ENCODE measurements at regions not wholly inside any gene's neighbourhood (a gene's known extent, or its start where the extent isn't known, plus 50 kb on each side); places are given as distances from the start of the nearest gene placed in this dataset.

GRCh38 chr10:2246747-2247146 lies 509.4 kb upstream of the ADARB2 start:
- Mint-ChIP-seq H3K27ac (no peak overlapping the region), H3K36me3 (no peaks in the 10 kb centered on the region), H3K9me3 (peaks cover 6% of the 10 kb centered on the region), H3K4me1 (no peaks in the 10 kb centered on the region), H3K4me3 (no peak overlapping the region), H3K27me3 (no peaks in the 10 kb centered on the region)
- no peak for DNase-seq
- CTCF ChIA-PET = no interaction called here

GRCh38 chr10:2245580-2245979 lies 508.3 kb upstream of the ADARB2 start:
- Mint-ChIP-seq H3K36me3 (no peaks in the 10 kb centered on the region), H3K27ac (no peak overlapping the region), H3K4me1 (no peaks in the 10 kb centered on the region), H3K27me3 (no peaks in the 10 kb centered on the region), H3K4me3 (no peak overlapping the region), H3K9me3 (peaks cover 6% of the 10 kb centered on the region)
- DNase-seq = no peak
- CTCF ChIA-PET = no interaction called here

- CTCF ChIA-PET = no interaction called here
- no peaks in the 10 kb centered on the region for H3K27me3 Mint-ChIP-seq
These were observed 507.1 kb upstream of the ADARB2 start for GRCh38 chr10:2244471-2244870.

DNA sequence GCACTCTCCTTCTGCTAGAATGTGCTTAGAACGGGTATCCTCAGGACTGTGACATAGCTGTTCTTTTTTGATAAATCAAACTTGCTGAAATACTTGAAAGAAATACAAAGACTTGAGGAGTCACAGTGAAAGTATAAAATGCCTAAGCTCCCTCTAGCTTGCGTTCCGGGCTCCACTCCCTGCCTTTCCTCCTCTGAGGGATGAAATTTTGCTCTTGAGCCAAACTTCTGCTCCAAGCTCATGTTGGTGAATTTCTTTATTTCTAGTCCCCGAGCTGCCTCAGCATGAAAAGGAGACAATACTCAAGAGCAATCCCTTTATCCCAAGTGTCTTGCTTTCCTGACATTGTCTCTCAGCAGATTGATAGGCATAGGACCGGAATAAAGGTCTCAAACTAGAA lies 499.6 kb upstream of the ADARB2 start:
- Mint-ChIP-seq H3K36me3 (no peaks in the 10 kb centered on the region), H3K4me3 (no peak overlapping the region), H3K4me1 (no peaks in the 10 kb centered on the region), H3K9me3 (no peaks in the 10 kb centered on the region), H3K27me3 (no peaks in the 10 kb centered on the region), H3K27ac (no peak overlapping the region)
- CTCF ChIA-PET = no interaction called here
- no peak for DNase-seq

More at GRCh38 chr10:2244471-2244870, 507.1 kb upstream of the ADARB2 start:
- Mint-ChIP-seq H3K27ac (no peak overlapping the region), H3K9me3 (peaks cover 6% of the 10 kb centered on the region), H3K36me3 (no peaks in the 10 kb centered on the region), H3K4me3 (no peak overlapping the region), H3K4me1 (no peaks in the 10 kb centered on the region)
- DNase-seq = no peak

- no peak for DNase-seq
- Mint-ChIP-seq H3K9me3 (no peaks in the 10 kb centered on the region), H3K4me1 (no peaks in the 10 kb centered on the region), H3K27me3 (no peaks in the 10 kb centered on the region), H3K27ac (no peak overlapping the region), H3K36me3 (no peaks in the 10 kb centered on the region), H3K4me3 (no peak overlapping the region)
- CTCF ChIA-PET = no interaction called here
These were observed 495.2 kb upstream of the ADARB2 start for GRCh38 chr10:2232479-2232878.

GRCh38 chr10:2230478-2230877 lies 493.2 kb upstream of the ADARB2 start:
- no peak overlapping the region for H3K27ac Mint-ChIP-seq
- H3K4me1 Mint-ChIP-seq = no peaks in the 10 kb centered on the region
- CTCF ChIA-PET = no interaction called here
- no peaks in the 10 kb centered on the region for H3K9me3 Mint-ChIP-seq
- H3K36me3 Mint-ChIP-seq = no peaks in the 10 kb centered on the region
- no peaks in the 10 kb centered on the region for H3K27me3 Mint-ChIP-seq
- DNase-seq = no peak
- no peak overlapping the region for H3K4me3 Mint-ChIP-seq

- no peaks in the 10 kb centered on the region for H3K36me3 Mint-ChIP-seq
- DNase-seq = no peak
- H3K9me3 Mint-ChIP-seq = no peaks in the 10 kb centered on the region
- no peak overlapping the region for H3K27ac Mint-ChIP-seq
- no peaks in the 10 kb centered on the region for H3K27me3 Mint-ChIP-seq
- no peak overlapping the region for H3K4me3 Mint-ChIP-seq
- no peaks in the 10 kb centered on the region for H3K4me1 Mint-ChIP-seq
- CTCF ChIA-PET = no interaction called here
These were observed 491.1 kb upstream of the ADARB2 start for GRCh38 chr10:2228320-2228901.

DNA sequence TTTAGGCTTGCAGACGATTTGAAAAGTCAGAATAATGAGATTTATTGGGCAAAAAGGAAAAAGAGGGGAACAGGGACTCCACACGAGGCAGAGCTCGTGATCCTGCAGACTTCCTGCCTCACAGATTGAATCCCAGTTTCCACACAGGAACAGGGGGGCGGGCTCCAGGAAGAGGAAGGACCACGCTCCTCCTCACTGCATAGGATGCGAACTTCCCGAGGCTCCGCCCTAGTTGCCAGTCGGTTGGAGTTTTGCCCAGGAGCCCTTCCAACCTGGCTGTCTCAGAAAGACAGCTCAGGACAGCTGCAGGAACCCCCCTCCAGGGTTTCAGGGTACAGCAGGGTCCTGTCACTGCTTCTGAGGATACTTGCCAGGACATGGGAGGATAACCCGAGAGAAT lies 488.3 kb upstream of the ADARB2 start:
- no peak for DNase-seq
- Mint-ChIP-seq H3K9me3 (no peaks in the 10 kb centered on the region), H3K36me3 (no peaks in the 10 kb centered on the region), H3K4me1 (no peaks in the 10 kb centered on the region), H3K4me3 (no peak overlapping the region), H3K27ac (no peak overlapping the region), H3K27me3 (no peaks in the 10 kb centered on the region)
- CTCF ChIA-PET = no interaction called here

DNA sequence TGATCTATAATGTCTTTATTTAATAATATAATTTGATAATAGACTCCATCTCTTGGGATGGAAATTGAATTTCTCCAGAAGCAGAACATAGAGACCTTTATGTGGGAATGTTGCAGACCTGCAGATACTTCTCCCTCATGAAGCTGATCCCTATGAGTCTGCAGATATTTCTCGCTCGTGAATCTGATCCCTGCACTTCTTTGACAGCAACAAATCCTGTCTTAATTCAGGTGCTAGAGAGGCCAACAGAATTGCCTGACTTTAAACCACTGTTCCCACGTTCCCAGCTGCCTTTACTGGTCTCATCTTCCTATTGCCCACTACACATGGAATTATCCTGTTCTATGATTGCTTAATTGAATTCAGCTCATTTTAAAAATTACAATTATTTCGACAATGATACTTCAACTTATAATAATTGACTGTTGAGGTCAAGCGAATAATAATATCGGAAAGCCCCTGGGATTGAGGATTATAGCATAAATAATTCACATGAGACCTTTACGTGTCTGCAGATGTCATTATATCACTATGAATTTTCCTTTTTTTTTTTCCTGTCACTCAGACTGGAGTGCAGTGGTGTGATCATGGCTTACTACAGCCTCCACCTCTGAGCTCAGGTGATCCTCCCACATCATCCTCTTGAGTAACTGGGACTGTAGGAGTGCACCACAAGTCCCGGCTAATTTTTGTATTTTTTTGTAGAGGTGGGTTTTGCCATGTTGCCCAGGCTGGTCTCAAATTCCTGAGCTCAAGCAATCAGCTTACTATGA lies 486.4 kb upstream of the ADARB2 start:
- H3K27ac Mint-ChIP-seq = no peak overlapping the region
- CTCF ChIA-PET = no interaction called here
- no peaks in the 10 kb centered on the region for H3K27me3 Mint-ChIP-seq
- H3K4me1 Mint-ChIP-seq = no peaks in the 10 kb centered on the region
- DNase-seq = no peak
- H3K9me3 Mint-ChIP-seq = no peaks in the 10 kb centered on the region
- no peaks in the 10 kb centered on the region for H3K36me3 Mint-ChIP-seq
- H3K4me3 Mint-ChIP-seq = no peak overlapping the region

GRCh38 chr10:2222631-2223030 lies 485.3 kb upstream of the ADARB2 start:
- H3K27ac Mint-ChIP-seq = no peak overlapping the region
- H3K9me3 Mint-ChIP-seq = no peaks in the 10 kb centered on the region
- H3K36me3 Mint-ChIP-seq = no peaks in the 10 kb centered on the region
- no peak for DNase-seq
- CTCF ChIA-PET = interaction anchor here (0.6 kb wide), 1 partner anchor 1054 kb away, joined by 4 read pairs; no protein-coding TSS in a partner anchor
- H3K4me1 Mint-ChIP-seq = no peaks in the 10 kb centered on the region
- H3K4me3 Mint-ChIP-seq = no peak overlapping the region
- H3K27me3 Mint-ChIP-seq = no peaks in the 10 kb centered on the region

DNA sequence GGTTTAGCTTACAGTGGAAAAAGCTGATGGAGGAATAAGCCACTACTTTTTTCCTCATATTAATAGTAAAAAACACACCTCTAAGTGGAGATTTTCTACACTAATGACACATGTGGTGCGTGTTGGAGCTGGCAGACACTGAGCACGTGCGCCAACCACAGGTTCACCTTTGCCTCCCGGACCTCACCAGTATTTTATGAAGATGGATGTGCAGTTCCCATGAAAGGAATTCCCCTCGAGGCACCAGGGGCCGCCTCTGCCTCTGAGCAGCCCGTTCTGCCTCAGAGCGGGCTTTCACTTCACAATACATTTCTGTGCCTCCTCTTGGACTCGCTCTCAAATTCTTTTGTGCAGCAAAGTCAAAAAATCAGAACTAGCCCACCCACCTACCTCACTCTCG lies 477.5 kb upstream of the ADARB2 start:
- Mint-ChIP-seq H3K27ac (no peak overlapping the region), H3K4me1 (no peaks in the 10 kb centered on the region), H3K4me3 (no peak overlapping the region), H3K9me3 (no peaks in the 10 kb centered on the region), H3K36me3 (no peaks in the 10 kb centered on the region), H3K27me3 (peaks cover 3% of the 10 kb centered on the region)
- CTCF ChIA-PET = no interaction called here
- no peak for DNase-seq

- Mint-ChIP-seq H3K9me3 (no peaks in the 10 kb centered on the region), H3K4me1 (no peaks in the 10 kb centered on the region), H3K27me3 (peaks cover 3% of the 10 kb centered on the region), H3K27ac (no peak overlapping the region), H3K36me3 (no peaks in the 10 kb centered on the region), H3K4me3 (no peak overlapping the region)
- DNase-seq = no peak
- CTCF ChIA-PET = no interaction called here
These were observed 476.8 kb upstream of the ADARB2 start for GRCh38 chr10:2214092-2214491.

GRCh38 chr10:2212244-2212834 lies 475.0 kb upstream of the ADARB2 start:
- no peak overlapping the region for H3K4me3 Mint-ChIP-seq
- H3K36me3 Mint-ChIP-seq = no peaks in the 10 kb centered on the region
- no peaks in the 10 kb centered on the region for H3K4me1 Mint-ChIP-seq

DNA sequence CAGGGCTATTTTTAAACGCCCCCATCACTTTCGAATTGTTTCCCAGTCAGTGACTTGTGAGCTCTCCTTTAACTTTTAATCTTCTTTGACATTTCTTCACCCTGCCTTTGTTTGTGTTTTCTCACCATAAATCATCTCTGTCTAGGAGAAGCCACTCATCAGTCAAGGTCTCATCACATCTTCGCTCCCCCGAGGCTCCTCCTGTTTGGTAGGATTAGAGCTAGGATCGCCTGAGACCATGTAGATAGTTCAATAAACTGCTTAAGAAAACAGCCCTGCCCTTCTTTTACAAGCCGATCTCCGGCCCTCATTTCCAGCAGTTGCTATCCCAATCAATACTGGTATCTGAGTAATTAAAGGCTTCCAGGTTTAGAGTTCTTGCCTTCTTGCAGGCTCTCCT lies 472.8 kb upstream of the ADARB2 start:
- no peaks in the 10 kb centered on the region for H3K36me3 Mint-ChIP-seq

More at GRCh38 chr10:2212244-2212834, 475.0 kb upstream of the ADARB2 start:
- H3K9me3 Mint-ChIP-seq = no peaks in the 10 kb centered on the region
- no peak for DNase-seq
- H3K27ac Mint-ChIP-seq = no peak overlapping the region
- CTCF ChIA-PET = no interaction called here
- peaks cover 3% of the 10 kb centered on the region for H3K27me3 Mint-ChIP-seq

GRCh38 chr10:2208106-2208505 lies 470.8 kb upstream of the ADARB2 start:
- Mint-ChIP-seq H3K4me1 (no peaks in the 10 kb centered on the region), H3K36me3 (no peaks in the 10 kb centered on the region), H3K4me3 (no peak overlapping the region)

More for the DNA sequence above, 472.8 kb upstream of the ADARB2 start:
- Mint-ChIP-seq H3K27me3 (peaks cover 3% of the 10 kb centered on the region), H3K9me3 (no peaks in the 10 kb centered on the region), H3K4me1 (no peaks in the 10 kb centered on the region), H3K4me3 (no peak overlapping the region), H3K27ac (no peak overlapping the region)
- CTCF ChIA-PET = no interaction called here
- no peak for DNase-seq

More at GRCh38 chr10:2208106-2208505, 470.8 kb upstream of the ADARB2 start:
- Mint-ChIP-seq H3K27me3 (peaks cover 3% of the 10 kb centered on the region), H3K27ac (no peak overlapping the region), H3K9me3 (no peaks in the 10 kb centered on the region)
- no peak for DNase-seq
- CTCF ChIA-PET = no interaction called here

Data from activated naive CD4-positive, alpha-beta T cell treated with anti-CD3 and anti-CD28 coated beads, Interleukin-2, amount 10 ng/mL, durations not matched to agents 7 days and 5 days (primary cell).